Testis (tissue), 2 donors: ENCODE measurements at regions not wholly inside any gene's neighbourhood (a gene's known extent, or its start where the extent isn't known, plus 50 kb on each side); places are given as distances from the start of the nearest gene placed in this dataset.

ENCODE experiments used
- DNase-seq: peaks from one replicate; pipeline ENCODE4 v3.0.0-alpha.2; 2019
- H3K27ac ChIP-seq, 2 donors: fragments of 200-600 bp; sonication (generic); one replicate each; pipeline ENCODE4 v1.5.1; 2019
- H3K27me3 ChIP-seq: fragments of 200-600 bp; sonication (generic); one replicate; pipeline ENCODE4 v1.5.1; 2019
- H3K36me3 ChIP-seq: fragments of 200-600 bp; sonication (generic); one replicate; pipeline ENCODE4 v1.5.1; 2017; ENCODE audit warnings: low read depth; ENCODE audit errors: missing control alignments
- H3K4me1 ChIP-seq: fragments of 200-600 bp; sonication (generic); one replicate; pipeline ENCODE4 v1.5.1; 2019
- H3K4me3 ChIP-seq, 2 donors: fragments of 200-600 bp; sonication (generic); one replicate each; pipeline ENCODE4 v1.5.1; 2017 to 2019
- H3K9me3 ChIP-seq: fragments of 200-600 bp; sonication (generic); one replicate; pipeline ENCODE4 v1.5.1; 2017
- POLR2A ChIP-seq: fragments of 450-650 bp; IDR thresholded peaks from one replicate; pipeline ENCODE4 v1.6.1; 2017; ENCODE audit warnings: antibody characterized with exemption, mild to moderate bottlenecking, moderate library complexity
- WGBS, 2 donors: methylation state at CpG; one replicate each; pipeline ENCODE4 v1.1.5; 2018; 5-methylcytosine and 5-hydroxymethylcytosine counted together
- intact Hi-C: fragments of 100-400 bp; cut with DNase I; formaldehyde crosslinking; loops from one replicate; pipeline ENCODE4 v1.15.1; 2023; ENCODE audit warnings: low total_unique reads
- TF ChIP-seq, protein P1 (sequence below), 3 experiments: fragments of 450-650 bp in 2 of 3; fragments of 200-600 bp in 1 of 3; sonication (generic) in 1 of 3; IDR thresholded peaks; one replicate each; pipeline ENCODE4 v1.5.1; 2016 to 2019; ENCODE audit warnings: antibody characterized with exemption in 3 of 3, mild to moderate bottlenecking in 2 of 3, moderate library complexity in 1 of 3

- H3K4me1 ChIP-seq = no peaks in the 10 kb centered on the region
- intact Hi-C loops = no loop called here
- no peaks in the 10 kb centered on the region for H3K9me3 ChIP-seq
- TF ChIP-seq POLR2A = no peak
- TF ChIP-seq, protein P1, sequence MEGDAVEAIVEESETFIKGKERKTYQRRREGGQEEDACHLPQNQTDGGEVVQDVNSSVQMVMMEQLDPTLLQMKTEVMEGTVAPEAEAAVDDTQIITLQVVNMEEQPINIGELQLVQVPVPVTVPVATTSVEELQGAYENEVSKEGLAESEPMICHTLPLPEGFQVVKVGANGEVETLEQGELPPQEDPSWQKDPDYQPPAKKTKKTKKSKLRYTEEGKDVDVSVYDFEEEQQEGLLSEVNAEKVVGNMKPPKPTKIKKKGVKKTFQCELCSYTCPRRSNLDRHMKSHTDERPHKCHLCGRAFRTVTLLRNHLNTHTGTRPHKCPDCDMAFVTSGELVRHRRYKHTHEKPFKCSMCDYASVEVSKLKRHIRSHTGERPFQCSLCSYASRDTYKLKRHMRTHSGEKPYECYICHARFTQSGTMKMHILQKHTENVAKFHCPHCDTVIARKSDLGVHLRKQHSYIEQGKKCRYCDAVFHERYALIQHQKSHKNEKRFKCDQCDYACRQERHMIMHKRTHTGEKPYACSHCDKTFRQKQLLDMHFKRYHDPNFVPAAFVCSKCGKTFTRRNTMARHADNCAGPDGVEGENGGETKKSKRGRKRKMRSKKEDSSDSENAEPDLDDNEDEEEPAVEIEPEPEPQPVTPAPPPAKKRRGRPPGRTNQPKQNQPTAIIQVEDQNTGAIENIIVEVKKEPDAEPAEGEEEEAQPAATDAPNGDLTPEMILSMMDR (IDR thresholded peaks at IDR 0.05) = no peak
- H3K4me3 ChIP-seq = no peak overlapping the region
- H3K36me3 ChIP-seq = no peaks in the 10 kb centered on the region
- no peak for DNase-seq
- H3K27ac ChIP-seq = no peak overlapping the region
- no peaks in the 10 kb centered on the region for H3K27me3 ChIP-seq
Observed at GRCh38 chr6:68333442-68333841, 301.6 kb upstream of the ADGRB3 start.

GRCh38 chr6:68328156-68328555 lies 306.9 kb upstream of the ADGRB3 start:
- Histone ChIP-seq H3K36me3 (no peaks in the 10 kb centered on the region), H3K27ac (no peak overlapping the region), H3K4me3 (no peak overlapping the region), H3K9me3 (no peaks in the 10 kb centered on the region), H3K4me1 (no peaks in the 10 kb centered on the region), H3K27me3 (no peaks in the 10 kb centered on the region)
- intact Hi-C loops = no loop called here
- no peak for DNase-seq
- no peak for TF ChIP-seq POLR2A
- WGBS, 2 donors = 93 to 94% methylated on average over 2 of the region's 2 CpGs

- DNase-seq = peak; percentile 15
- Histone ChIP-seq H3K4me3 (no peak overlapping the region), H3K9me3 (no peaks in the 10 kb centered on the region), H3K36me3 (no peaks in the 10 kb centered on the region), H3K4me1 (no peaks in the 10 kb centered on the region), H3K27ac (no peak overlapping the region), H3K27me3 (no peaks in the 10 kb centered on the region)
- intact Hi-C loops = no loop called here
- WGBS, 2 donors = 72 to 82% methylated on average over 4 of the region's 4 CpGs
- TF ChIP-seq POLR2A = no peak
- TF ChIP-seq, protein P1 (IDR thresholded peaks at IDR 0.05) = no peak
Observed at GRCh38 chr6:68326762-68327161, 308.3 kb upstream of the ADGRB3 start.

DNA sequence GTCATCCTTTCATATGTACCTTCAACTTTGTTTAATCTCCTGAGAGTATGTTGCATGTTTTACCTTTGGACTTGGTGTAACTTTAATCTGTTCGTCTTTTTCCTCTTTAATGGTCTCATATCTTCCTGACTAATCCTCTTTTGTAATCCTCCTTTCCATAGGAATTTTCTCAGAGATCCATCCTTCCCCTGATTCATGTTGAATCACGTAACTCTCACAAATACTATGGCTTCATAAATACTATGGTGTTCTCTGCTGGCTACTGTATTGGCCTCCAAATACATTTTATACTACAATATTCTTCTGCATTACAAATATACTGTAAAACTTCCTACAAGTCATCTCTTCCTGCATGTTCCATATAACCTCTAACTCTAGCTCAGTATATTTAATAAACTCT lies 317.7 kb upstream of the ADGRB3 start:
- no peak overlapping the region for H3K4me3 ChIP-seq
- TF ChIP-seq, protein P1 (IDR thresholded peaks at IDR 0.05) = no peak
- no peak for TF ChIP-seq POLR2A
- 47 to 68% methylated on average over 2 of the region's 2 CpGs for WGBS, 2 donors

DNA sequence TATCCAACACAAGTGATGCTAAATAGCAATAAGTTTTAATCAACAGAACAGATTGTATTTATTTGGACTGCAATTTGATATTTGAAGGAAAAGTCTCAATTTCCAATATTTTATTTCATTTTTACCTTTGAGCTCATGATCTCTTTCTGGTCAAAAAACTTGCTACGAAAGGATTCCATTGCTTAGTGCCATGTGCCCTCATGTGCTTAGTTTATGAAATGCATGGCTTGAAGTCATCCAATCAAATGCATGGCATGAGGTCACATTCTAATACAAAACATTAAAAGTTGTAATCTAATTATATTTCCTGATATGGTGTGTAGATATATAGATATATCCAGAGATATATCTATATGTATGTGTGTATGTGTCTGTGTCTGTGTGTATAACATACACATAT lies 321.2 kb upstream of the ADGRB3 start:
- no peaks in the 10 kb centered on the region for H3K9me3 ChIP-seq
- no peaks in the 10 kb centered on the region for H3K36me3 ChIP-seq
- intact Hi-C loops = no loop called here
- no peaks in the 10 kb centered on the region for H3K4me1 ChIP-seq
- 70 to 71% methylated on average over 1 of the region's 1 CpG for WGBS, 2 donors
- no peaks in the 10 kb centered on the region for H3K27me3 ChIP-seq
- no peak overlapping the region for H3K4me3 ChIP-seq
- TF ChIP-seq POLR2A = no peak
- TF ChIP-seq, protein P1 (IDR thresholded peaks at IDR 0.05) = no peak
- no peak for DNase-seq
- no peak overlapping the region for H3K27ac ChIP-seq

More for the DNA sequence above, 317.7 kb upstream of the ADGRB3 start:
- intact Hi-C loops = no loop called here
- Histone ChIP-seq H3K27ac (no peak overlapping the region), H3K4me1 (no peaks in the 10 kb centered on the region), H3K27me3 (no peaks in the 10 kb centered on the region), H3K9me3 (no peaks in the 10 kb centered on the region), H3K36me3 (no peaks in the 10 kb centered on the region)
- DNase-seq = no peak
